Astrocyte (in vitro differentiated cells and primary cell): ENCODE measurements at regions not wholly inside any gene's neighbourhood (a gene's known extent, or its start where the extent isn't known, plus 50 kb on each side); places are given as distances from the start of the nearest gene placed in this dataset.

Source experiments
- EZH2 ChIP-seq: IDR thresholded peaks from 2 replicates; pipeline ENCODE4 v1.6.1; 2012; ENCODE audit warnings: mild to moderate bottlenecking, low read length, inconsistent platforms; ENCODE audit not compliant: insufficient read depth
- TF ChIP-seq, protein P1 (sequence below): IDR thresholded peaks from 2 replicates; pipeline ENCODE4 v1.5.1; 2011; ENCODE audit warnings: low read depth, mild to moderate bottlenecking, inconsistent platforms, low read length, moderate library complexity; ENCODE audit not compliant: insufficient read depth

DNA sequence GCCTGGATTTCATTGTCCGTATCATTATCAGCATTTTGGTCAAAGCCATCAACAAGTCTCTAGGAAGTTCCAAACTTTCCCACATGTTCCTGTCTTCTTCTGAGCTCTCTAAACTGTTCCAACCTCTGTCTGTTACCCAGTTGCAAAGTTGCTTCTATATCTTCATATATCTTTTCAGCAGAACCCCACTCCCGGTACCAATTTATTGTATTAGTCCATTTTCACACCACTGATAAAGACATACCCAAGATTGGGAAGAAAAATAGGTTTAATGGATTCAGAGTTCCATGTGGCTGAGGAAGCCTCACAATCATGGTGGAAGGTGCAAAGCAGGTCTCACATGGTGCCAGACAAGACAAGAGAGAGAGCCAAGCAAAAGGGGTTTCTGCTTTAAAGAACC lies 293.2 kb downstream of the EPM2A start:
- no peak for TF ChIP-seq EZH2
- TF ChIP-seq, protein P1, sequence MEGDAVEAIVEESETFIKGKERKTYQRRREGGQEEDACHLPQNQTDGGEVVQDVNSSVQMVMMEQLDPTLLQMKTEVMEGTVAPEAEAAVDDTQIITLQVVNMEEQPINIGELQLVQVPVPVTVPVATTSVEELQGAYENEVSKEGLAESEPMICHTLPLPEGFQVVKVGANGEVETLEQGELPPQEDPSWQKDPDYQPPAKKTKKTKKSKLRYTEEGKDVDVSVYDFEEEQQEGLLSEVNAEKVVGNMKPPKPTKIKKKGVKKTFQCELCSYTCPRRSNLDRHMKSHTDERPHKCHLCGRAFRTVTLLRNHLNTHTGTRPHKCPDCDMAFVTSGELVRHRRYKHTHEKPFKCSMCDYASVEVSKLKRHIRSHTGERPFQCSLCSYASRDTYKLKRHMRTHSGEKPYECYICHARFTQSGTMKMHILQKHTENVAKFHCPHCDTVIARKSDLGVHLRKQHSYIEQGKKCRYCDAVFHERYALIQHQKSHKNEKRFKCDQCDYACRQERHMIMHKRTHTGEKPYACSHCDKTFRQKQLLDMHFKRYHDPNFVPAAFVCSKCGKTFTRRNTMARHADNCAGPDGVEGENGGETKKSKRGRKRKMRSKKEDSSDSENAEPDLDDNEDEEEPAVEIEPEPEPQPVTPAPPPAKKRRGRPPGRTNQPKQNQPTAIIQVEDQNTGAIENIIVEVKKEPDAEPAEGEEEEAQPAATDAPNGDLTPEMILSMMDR: no peak
